Mesenchymal stem cell (in vitro differentiated cells and primary cell): ENCODE measurements at regions not wholly inside any gene's neighbourhood (a gene's known extent, or its start where the extent isn't known, plus 50 kb on each side); places are given as distances from the start of the nearest gene placed in this dataset.

Experiments used
- DNase-seq: peaks from one replicate; pipeline ENCODE4 v3.0.0-alpha.2; 2013
- H2AFZ ChIP-seq: one replicate; pipeline ENCODE4 v1.6.1; 2013; ENCODE audit warnings: low read depth, mild to moderate bottlenecking, control low read depth, inconsistent platforms, low read length, moderate library complexity
- H2AK5ac ChIP-seq: 2 replicates; pipeline ENCODE4 v1.6.1; 2013; ENCODE audit warnings: low read length, moderate library complexity, mild to moderate bottlenecking, inconsistent platforms; ENCODE audit not compliant: severe bottlenecking
- H2BK120ac ChIP-seq: one replicate; pipeline ENCODE4 v1.6.1; 2013; ENCODE audit warnings: low read depth, mild to moderate bottlenecking, inconsistent platforms, low read length, moderate library complexity
- H2BK12ac ChIP-seq, 2 experiments: one replicate each; pipeline ENCODE4 v1.6.1; 2013; ENCODE audit warnings: inconsistent platforms in 2 of 2, low read length in 2 of 2, mild to moderate bottlenecking in 2 of 2, moderate library complexity in 2 of 2, control low read depth in 1 of 2
- H2BK15ac ChIP-seq: one replicate; pipeline ENCODE4 v1.6.1; 2013; ENCODE audit warnings: mild to moderate bottlenecking, low read depth, inconsistent platforms; ENCODE audit not compliant: poor library complexity, severe bottlenecking
- H2BK5ac ChIP-seq: 2 replicates; pipeline ENCODE4 v1.6.1; 2013; ENCODE audit warnings: low read depth, mild to moderate bottlenecking, low read length, control low read depth, inconsistent platforms; ENCODE audit not compliant: poor library complexity, severe bottlenecking
- H3K14ac ChIP-seq, 2 experiments: one replicate each; pipeline ENCODE4 v1.6.1; 2013; ENCODE audit warnings: inconsistent platforms in 2 of 2, low read length in 2 of 2, control low read depth in 1 of 2, mild to moderate bottlenecking in 1 of 2, moderate library complexity in 1 of 2
- H3K18ac ChIP-seq, 2 experiments: one replicate each; pipeline ENCODE4 v1.6.1; 2013; ENCODE audit warnings: inconsistent platforms in 2 of 2, low read length in 2 of 2, control low read depth in 1 of 2, low read depth in 1 of 2, mild to moderate bottlenecking in 1 of 2
- H3K23ac ChIP-seq, 2 experiments: one replicate each; pipeline ENCODE4 v1.6.1; 2013; ENCODE audit warnings: inconsistent platforms in 2 of 2, low read length in 2 of 2, mild to moderate bottlenecking in 2 of 2, moderate library complexity in 2 of 2, control low read depth in 1 of 2
- H3K27ac ChIP-seq: 2 replicates; pipeline ENCODE4 v1.5.1; 2013; ENCODE audit warnings: mild to moderate bottlenecking, moderate library complexity, low read length, control low read depth, inconsistent platforms; ENCODE audit not compliant: poor library complexity, severe bottlenecking
- H3K27me3 ChIP-seq, 2 experiments: 2 replicates each; pipeline versions ENCODE4 v1.6.1 to v1.7.0; 2013; ENCODE audit warnings: low read length in 2 of 2, mild to moderate bottlenecking in 2 of 2, moderate library complexity in 2 of 2, control low read depth in 1 of 2, inconsistent platforms in 1 of 2; ENCODE audit not compliant: control insufficient read depth in 1 of 2, insufficient read depth in 1 of 2
- H3K36me3 ChIP-seq, 2 experiments: 2 replicates each; pipeline versions ENCODE4 v1.6.1 to v1.7.0; 2013; ENCODE audit warnings: low read length in 2 of 2, control low read depth in 1 of 2, inconsistent platforms in 1 of 2, low read depth in 1 of 2, mild to moderate bottlenecking in 1 of 2; ENCODE audit not compliant: insufficient read depth in 2 of 2, control insufficient read depth in 1 of 2
- H3K4ac ChIP-seq, 2 experiments: one replicate each; pipeline ENCODE4 v1.6.1; 2013; ENCODE audit warnings: inconsistent platforms in 2 of 2, low read length in 2 of 2, mild to moderate bottlenecking in 2 of 2, moderate library complexity in 2 of 2, control low read depth in 1 of 2, low read depth in 1 of 2
- H3K4me1 ChIP-seq: 2 replicates; pipeline ENCODE4 v1.6.1; 2013; ENCODE audit warnings: low read depth, low read length, control low read depth; ENCODE audit not compliant: control insufficient read depth, insufficient read depth
- H3K4me2 ChIP-seq: 2 replicates; pipeline ENCODE4 v1.6.1; 2013; ENCODE audit warnings: low read length, mild to moderate bottlenecking, inconsistent platforms; ENCODE audit not compliant: poor library complexity, severe bottlenecking
- H3K4me3 ChIP-seq, 2 experiments: 2 replicates each; pipeline versions ENCODE4 v1.5.1 to v1.7.0; 2013; ENCODE audit warnings: low read length in 2 of 2, mild to moderate bottlenecking in 2 of 2, control low read depth in 1 of 2, low read depth in 1 of 2; ENCODE audit not compliant: insufficient read depth in 1 of 2
- H3K79me1 ChIP-seq: replicated peaks from 2 replicates; pipeline ENCODE4 v1.6.1; 2013; ENCODE audit warnings: mild to moderate bottlenecking, control low read depth, low read length, inconsistent platforms; ENCODE audit not compliant: poor library complexity, severe bottlenecking
- H3K9ac ChIP-seq: 2 replicates; pipeline ENCODE4 v1.7.0; 2013; ENCODE audit warnings: mild to moderate bottlenecking, low read length, moderate library complexity
- H3K9me3 ChIP-seq: 2 replicates; pipeline ENCODE4 v1.7.0; 2013; ENCODE audit warnings: mild to moderate bottlenecking, low read length; ENCODE audit not compliant: control insufficient read depth
- H4K8ac ChIP-seq: one replicate; pipeline ENCODE4 v1.6.1; 2013; ENCODE audit warnings: inconsistent platforms, mild to moderate bottlenecking, low read length, moderate library complexity
- H4K91ac ChIP-seq: one replicate; pipeline ENCODE4 v1.6.1; 2013; ENCODE audit warnings: mild to moderate bottlenecking, low read length, inconsistent platforms
- WGBS: methylation state at CpG from one replicate; pipeline ENCODE4 v1.1.7; 2013; ENCODE audit warnings: mixed read lengths; 5-methylcytosine and 5-hydroxymethylcytosine counted together

GRCh38 chr5:147015405-147015804 is 136.8 kb upstream of the PPP2R2B start:
- no peaks in the 10 kb centered on the region for H3K79me1 ChIP-seq
- no peak overlapping the region for H2BK120ac ChIP-seq
- H4K91ac ChIP-seq = no peak overlapping the region
- H2BK15ac ChIP-seq = no peak overlapping the region
- no peaks in the 10 kb centered on the region for H3K27me3 ChIP-seq
- H3K36me3 ChIP-seq = no peaks in the 10 kb centered on the region
- no peak overlapping the region for H2BK12ac ChIP-seq
- H2AFZ ChIP-seq = no peak overlapping the region
- H3K9ac ChIP-seq = no peak overlapping the region
- H3K4ac ChIP-seq = no peak overlapping the region
- no peak overlapping the region for H3K23ac ChIP-seq
- no peak overlapping the region for H3K27ac ChIP-seq
- H2AK5ac ChIP-seq = no peak overlapping the region
- no peak overlapping the region for H3K4me2 ChIP-seq
- H3K14ac ChIP-seq = no peak overlapping the region
- 90% methylated on average over 2 of the region's 3 CpGs for WGBS
- H3K4me1 ChIP-seq = no peaks in the 10 kb centered on the region
- no peak overlapping the region for H4K8ac ChIP-seq
- H3K9me3 ChIP-seq = no peaks in the 10 kb centered on the region
- H3K18ac ChIP-seq = peak overlapping the region in 1 of 2 experiments; percentile 48
- no peak for DNase-seq
- no peak overlapping the region for H3K4me3 ChIP-seq
- no peak overlapping the region for H2BK5ac ChIP-seq

- Histone ChIP-seq H3K4me3 (no peak overlapping the region), H4K8ac (no peak overlapping the region), H3K18ac (no peak overlapping the region), H2BK5ac (no peak overlapping the region), H3K79me1 (no peaks in the 10 kb centered on the region), H2BK15ac (no peak overlapping the region), H3K9me3 (no peaks in the 10 kb centered on the region), H3K23ac (no peak overlapping the region), H3K4me1 (no peaks in the 10 kb centered on the region), H3K4me2 (no peak overlapping the region), H3K27me3 (no peaks in the 10 kb centered on the region), H2AK5ac (no peak overlapping the region), H2BK12ac (no peak overlapping the region), H4K91ac (no peak overlapping the region), H2AFZ (no peak overlapping the region), H3K9ac (no peak overlapping the region), H3K14ac (no peak overlapping the region), H2BK120ac (no peak overlapping the region), H3K4ac (no peak overlapping the region), H3K36me3 (no peaks in the 10 kb centered on the region), H3K27ac (no peak overlapping the region)
- WGBS = under 1% methylated on average over 3 of the region's 3 CpGs
- DNase-seq = peak; percentile 61
Measured at GRCh38 chr5:147017191-147017590, 138.6 kb upstream of the PPP2R2B start.

GRCh38 chr5:147017621-147018020 is 139.1 kb upstream of the PPP2R2B start:
- Histone ChIP-seq H3K9ac (no peak overlapping the region), H2BK5ac (no peak overlapping the region), H3K4ac (no peak overlapping the region), H4K8ac (no peak overlapping the region), H2BK120ac (no peak overlapping the region), H3K4me1 (no peaks in the 10 kb centered on the region), H3K18ac (no peak overlapping the region), H3K9me3 (no peaks in the 10 kb centered on the region), H3K4me2 (no peak overlapping the region), H3K27ac (no peak overlapping the region), H3K23ac (no peak overlapping the region), H3K36me3 (no peaks in the 10 kb centered on the region), H3K14ac (no peak overlapping the region), H4K91ac (no peak overlapping the region), H2BK12ac (no peak overlapping the region), H3K4me3 (no peak overlapping the region), H3K79me1 (no peaks in the 10 kb centered on the region), H2BK15ac (no peak overlapping the region), H2AK5ac (no peak overlapping the region), H2AFZ (no peak overlapping the region), H3K27me3 (no peaks in the 10 kb centered on the region)
- peak; percentile 81 for DNase-seq

GRCh38 chr5:147018812-147019211 is 140.3 kb upstream of the PPP2R2B start:
- Histone ChIP-seq H3K18ac (no peak overlapping the region), H3K4ac (no peak overlapping the region), H3K4me3 (no peak overlapping the region), H3K23ac (no peak overlapping the region), H4K8ac (no peak overlapping the region), H2BK120ac (no peak overlapping the region), H3K4me1 (no peaks in the 10 kb centered on the region), H3K14ac (no peak overlapping the region), H4K91ac (no peak overlapping the region), H3K36me3 (no peaks in the 10 kb centered on the region), H3K79me1 (no peaks in the 10 kb centered on the region), H2AFZ (no peak overlapping the region), H3K27me3 (no peaks in the 10 kb centered on the region), H3K27ac (no peak overlapping the region), H2BK15ac (no peak overlapping the region), H3K9ac (no peak overlapping the region), H2BK5ac (no peak overlapping the region), H2AK5ac (no peak overlapping the region), H2BK12ac (no peak overlapping the region), H3K9me3 (no peaks in the 10 kb centered on the region), H3K4me2 (no peak overlapping the region)
- WGBS = 83% methylated on average over 1 of the region's 1 CpG
- DNase-seq = no peak
